Fibroblast of pulmonary artery (primary cell): ENCODE measurements at regions not wholly inside any gene's neighbourhood (a gene's known extent, or its start where the extent isn't known, plus 50 kb on each side); places are given as distances from the start of the nearest gene placed in this dataset.

ENCODE experiments used
- DNase-seq: peaks from one replicate; pipeline ENCODE4 v3.0.0-alpha.2; 2010; ENCODE audit warnings: low read depth
- H3K4me3 ChIP-seq: replicated peaks from 2 replicates; pipeline ENCODE4 v1.5.1; 2011; ENCODE audit warnings: low read depth, mild to moderate bottlenecking, control low read depth, low read length, moderate library complexity
- TF ChIP-seq, protein P1 (sequence below): IDR thresholded peaks from 2 replicates; pipeline ENCODE4 v1.5.1; 2011; ENCODE audit warnings: mild to moderate bottlenecking, control low read depth, low read length, inconsistent platforms; ENCODE audit errors: missing control alignments

DNA sequence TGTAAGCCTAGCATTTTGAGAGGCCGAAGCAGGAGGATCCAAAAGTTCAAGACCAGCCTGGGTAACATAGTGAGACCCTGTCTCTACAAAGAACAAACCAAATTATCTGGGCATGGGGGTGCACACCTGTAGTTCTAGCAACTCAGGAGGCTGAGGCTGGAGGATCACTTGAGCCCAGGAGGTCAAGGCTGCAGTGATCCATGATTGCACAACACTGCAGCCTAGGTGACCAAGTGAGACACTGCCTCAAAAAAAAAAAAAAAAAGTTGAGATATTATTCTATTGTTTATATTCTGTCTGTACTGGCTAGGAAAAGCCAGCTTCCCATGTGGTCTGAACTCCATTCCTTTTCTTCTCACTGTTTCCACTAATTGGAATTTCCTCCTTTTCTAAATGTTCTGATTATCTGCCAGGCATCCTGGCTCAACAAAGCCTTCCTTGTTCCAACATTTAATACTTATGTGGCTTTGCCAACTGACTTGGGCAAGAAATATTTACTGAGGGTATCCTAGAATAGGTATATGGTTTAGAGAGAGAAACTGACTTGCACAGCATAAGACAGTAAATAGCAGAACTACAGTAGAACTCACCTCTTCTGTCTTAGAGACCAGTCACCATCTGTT lies 175.2 kb upstream of the ADAMTS3 start:
- TF ChIP-seq, protein P1, sequence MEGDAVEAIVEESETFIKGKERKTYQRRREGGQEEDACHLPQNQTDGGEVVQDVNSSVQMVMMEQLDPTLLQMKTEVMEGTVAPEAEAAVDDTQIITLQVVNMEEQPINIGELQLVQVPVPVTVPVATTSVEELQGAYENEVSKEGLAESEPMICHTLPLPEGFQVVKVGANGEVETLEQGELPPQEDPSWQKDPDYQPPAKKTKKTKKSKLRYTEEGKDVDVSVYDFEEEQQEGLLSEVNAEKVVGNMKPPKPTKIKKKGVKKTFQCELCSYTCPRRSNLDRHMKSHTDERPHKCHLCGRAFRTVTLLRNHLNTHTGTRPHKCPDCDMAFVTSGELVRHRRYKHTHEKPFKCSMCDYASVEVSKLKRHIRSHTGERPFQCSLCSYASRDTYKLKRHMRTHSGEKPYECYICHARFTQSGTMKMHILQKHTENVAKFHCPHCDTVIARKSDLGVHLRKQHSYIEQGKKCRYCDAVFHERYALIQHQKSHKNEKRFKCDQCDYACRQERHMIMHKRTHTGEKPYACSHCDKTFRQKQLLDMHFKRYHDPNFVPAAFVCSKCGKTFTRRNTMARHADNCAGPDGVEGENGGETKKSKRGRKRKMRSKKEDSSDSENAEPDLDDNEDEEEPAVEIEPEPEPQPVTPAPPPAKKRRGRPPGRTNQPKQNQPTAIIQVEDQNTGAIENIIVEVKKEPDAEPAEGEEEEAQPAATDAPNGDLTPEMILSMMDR: no peak
- DNase-seq: peak; percentile 37
- H3K4me3 ChIP-seq: no peak overlapping the region

DNA sequence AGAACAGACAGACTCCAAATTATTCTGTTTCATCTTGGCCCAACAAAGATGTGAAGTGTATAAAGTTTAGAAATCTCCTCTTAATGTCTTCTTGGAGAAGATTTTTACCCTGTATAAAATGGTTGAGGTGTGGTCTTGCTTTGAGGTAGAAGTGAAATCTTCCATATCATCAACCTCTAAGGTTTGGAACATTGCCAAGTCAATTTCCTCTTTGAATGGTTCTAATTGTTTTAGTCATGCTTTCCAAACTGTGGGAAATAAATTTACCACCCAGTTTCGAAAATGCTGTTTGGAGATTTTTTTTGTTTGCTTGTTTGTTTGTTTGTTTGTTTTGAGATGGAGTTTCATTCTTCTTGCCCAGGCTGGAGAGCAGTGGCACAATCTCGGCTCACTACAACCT lies 174.1 kb upstream of the ADAMTS3 start:
- H3K4me3 ChIP-seq: no peak overlapping the region
- TF ChIP-seq, protein P1: no peak
- no peak for DNase-seq

DNA sequence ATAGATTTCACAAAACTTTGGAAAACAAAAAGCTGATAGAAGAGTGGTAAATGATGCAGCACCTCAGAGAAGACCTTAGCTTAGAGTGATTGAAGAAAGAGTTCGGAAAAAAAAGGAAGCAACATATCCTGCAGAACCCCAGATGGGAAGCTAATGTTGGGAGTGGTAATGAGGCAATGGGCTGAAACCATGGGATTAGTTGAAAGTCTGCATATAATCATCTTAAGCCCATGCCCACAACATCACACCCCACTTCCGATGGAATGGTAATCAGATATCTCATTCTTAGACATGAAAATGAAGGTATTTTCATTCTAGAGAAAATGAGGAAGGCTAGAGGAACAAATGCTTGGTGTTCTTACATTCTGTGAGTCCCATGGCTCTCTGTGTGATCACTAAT lies 146.3 kb upstream of the ADAMTS3 start:
- DNase-seq: no peak
- TF ChIP-seq, protein P1: no peak

DNA sequence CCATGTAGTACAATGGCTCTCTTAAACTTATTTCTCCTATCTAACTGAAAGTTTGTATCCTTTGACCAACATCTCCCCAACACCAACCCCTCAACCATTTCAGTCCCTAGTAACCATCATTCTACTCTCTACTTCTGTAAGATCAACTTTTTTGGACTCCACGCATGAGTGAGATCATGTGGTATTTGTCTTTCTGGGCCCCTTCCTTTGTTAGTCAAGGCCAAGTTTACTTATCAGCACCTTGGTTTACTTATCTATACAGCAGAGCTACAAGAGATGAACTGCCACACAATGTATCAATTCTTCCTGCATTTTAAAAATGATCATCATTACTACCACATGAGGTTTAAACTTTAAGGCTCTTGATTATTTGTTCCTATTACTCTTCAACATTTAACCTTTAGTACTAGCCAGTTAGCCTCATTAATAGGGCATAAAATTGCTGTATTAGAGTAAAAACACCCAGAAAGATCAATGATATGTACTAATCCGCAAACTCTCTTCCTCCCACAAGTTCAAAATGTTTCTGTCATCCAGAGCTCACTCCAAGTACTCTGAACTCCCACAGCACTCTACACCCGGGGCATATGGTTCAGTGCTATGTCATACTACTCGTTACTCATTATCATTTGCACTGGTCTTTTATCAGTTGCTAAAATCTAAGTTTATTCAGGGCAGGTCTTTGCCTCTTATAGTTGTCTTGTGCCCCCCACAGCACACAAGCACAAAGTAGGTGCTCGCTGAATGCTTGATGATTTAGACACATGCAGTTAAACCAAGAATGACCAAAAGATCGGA lies 145.7 kb upstream of the ADAMTS3 start:
- no peak overlapping the region for H3K4me3 ChIP-seq
- TF ChIP-seq, protein P1: no peak
- DNase-seq: no peak

More for the DNA sequence above, 146.3 kb upstream of the ADAMTS3 start:
- no peak overlapping the region for H3K4me3 ChIP-seq

DNA sequence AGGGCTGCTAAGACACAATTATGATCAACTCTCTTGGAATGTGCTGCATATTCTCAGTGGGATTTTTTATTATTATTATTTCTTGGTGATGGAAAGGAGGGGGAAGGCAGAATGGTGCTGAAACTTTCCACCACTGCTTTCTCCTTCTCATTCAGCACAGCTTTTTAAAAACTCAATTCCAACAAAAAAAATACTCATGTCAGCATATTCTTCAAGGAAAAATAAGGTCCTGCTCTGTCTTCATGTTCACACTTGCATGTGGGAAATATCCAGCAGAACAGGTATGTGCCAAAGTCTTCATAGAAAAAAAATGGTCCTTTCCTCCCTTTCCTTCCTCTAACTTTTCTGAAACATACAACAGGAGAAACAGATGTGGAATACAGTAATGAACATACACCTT lies 144.0 kb upstream of the ADAMTS3 start:
- H3K4me3 ChIP-seq: no peak overlapping the region
- no peak for DNase-seq

DNA sequence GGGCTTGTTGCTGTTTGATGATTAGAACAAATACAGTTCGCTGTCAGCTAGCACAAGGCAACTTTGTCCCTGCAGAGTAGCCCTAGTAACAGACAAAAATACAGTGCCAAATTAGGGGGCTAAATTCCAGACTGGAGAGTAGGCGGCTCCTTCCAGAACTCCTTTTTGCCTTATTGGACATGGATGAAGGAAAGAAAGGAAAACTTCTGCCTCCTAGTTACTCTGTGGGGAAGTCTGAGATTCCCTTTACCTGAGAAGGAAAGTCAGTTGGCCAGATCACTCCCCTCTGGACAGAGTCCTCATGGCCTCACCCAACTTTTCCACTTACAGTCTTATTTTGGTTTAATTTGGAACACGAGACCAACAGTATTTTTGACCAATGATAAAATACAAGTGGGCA lies 140.5 kb upstream of the ADAMTS3 start:
- H3K4me3 ChIP-seq: no peak overlapping the region
- no peak for DNase-seq
- TF ChIP-seq, protein P1: no peak

More for the DNA sequence above, 144.0 kb upstream of the ADAMTS3 start:
- TF ChIP-seq, protein P1: no peak
